ENCODE measurements at regions not wholly inside any gene's neighbourhood (a gene's known extent, or its start where the extent isn't known, plus 50 kb on each side); places are given as distances from the start of the nearest gene placed in this dataset.

- no peak for DNase-seq
Observed at GRCh38 chr4:12791536-12791935, 692.6 kb downstream of the RAB28 start.

GRCh38 chr4:12787261-12787660, 696.9 kb downstream of the RAB28 start:
- DNase-seq = no peak

DNA sequence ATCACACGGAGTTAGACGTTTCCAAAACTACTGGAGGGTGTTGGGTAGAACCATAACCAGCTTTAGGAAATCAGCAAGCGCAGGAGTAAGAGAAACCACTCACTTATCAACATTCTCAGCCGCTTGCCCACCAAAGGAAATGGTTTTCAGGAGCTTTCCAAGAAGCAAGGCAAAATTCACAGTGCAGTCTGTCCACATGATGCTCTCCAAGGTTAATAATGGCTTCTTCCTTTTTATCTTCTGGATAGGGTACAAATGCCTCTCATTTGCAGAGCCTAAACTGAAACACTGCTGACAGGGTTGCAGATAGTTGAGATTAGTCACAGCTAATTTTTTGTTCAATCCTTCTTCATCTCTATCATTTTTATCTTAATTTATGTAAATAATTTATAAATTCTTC, 705.4 kb downstream of the RAB28 start:
- DNase-seq = no peak

DNA sequence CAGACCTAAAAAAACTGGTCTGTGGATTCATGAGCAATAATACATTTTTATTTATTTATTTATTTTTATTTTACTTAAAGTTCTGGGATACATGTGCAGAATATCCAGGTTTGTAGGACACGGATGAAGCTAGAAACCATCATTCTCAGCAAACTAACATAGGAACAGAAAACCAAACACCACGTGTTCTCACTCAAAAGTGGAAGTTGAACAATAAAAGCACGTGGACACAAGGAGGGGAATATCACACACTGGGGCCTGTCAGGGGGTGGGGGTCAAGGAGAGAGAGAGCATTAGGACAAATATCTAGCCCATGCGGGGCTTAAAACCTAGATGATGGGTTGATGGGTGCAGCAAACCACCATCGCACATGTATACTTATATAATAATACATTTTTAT, 705.9 kb downstream of the RAB28 start:
- DNase-seq = no peak

GRCh38 chr4:12770351-12770750, 713.8 kb downstream of the RAB28 start:
- DNase-seq = no peak

- no peak for DNase-seq
Observed at GRCh38 chr4:12761694-12762093, 722.4 kb downstream of the RAB28 start.

GRCh38 chr4:12747154-12747553, 737.0 kb downstream of the RAB28 start:
- DNase-seq = no peak

DNA sequence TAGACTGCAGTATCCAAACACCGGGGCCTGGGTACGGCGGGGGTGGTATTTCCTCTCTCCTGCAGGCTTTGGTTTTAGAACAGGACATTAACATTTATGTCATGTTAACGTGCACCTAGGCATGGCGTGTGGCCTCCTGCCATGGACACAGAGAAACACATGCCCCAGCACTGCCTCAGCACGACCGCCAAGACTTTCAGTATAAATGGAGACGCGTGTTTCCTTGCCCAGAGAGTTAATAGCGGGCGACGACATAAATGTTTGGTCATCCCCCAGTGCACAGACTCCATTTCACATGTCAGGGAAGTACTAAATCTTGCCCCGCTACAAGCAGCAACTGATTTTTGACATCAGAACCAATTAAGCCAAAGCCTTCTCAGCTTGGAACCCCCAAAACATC, 737.9 kb downstream of the RAB28 start:
- DNase-seq = no peak

- no peak for DNase-seq
Observed at GRCh38 chr4:12734586-12734985, 749.6 kb downstream of the RAB28 start.

GRCh38 chr4:12729384-12729783, 754.8 kb downstream of the RAB28 start:
- DNase-seq = no peak

DNA sequence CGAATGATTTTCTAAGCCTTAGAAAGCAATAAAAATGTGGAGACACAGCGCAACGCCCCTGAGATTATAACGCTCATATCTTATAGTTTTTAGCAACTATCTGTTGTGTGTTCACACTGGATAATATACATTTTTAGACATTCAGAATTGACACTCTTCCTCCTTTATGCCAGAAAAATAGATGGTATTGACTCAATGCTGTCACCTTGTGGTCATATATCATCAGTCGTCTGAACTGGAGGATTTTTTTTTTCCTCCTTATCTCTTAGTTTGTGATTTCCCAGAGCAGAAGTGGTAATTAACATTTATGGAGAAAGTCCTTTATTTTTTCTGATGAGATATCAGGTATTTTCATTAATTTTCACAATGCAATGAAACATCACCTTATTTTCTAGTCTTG, 759.6 kb downstream of the RAB28 start:
- no peak for DNase-seq

- no peak for DNase-seq
Observed at GRCh38 chr4:12723849-12724447, 760.2 kb downstream of the RAB28 start.

- DNase-seq = no peak
Observed at GRCh38 chr4:12716896-12717295, 767.2 kb downstream of the RAB28 start.

DNA sequence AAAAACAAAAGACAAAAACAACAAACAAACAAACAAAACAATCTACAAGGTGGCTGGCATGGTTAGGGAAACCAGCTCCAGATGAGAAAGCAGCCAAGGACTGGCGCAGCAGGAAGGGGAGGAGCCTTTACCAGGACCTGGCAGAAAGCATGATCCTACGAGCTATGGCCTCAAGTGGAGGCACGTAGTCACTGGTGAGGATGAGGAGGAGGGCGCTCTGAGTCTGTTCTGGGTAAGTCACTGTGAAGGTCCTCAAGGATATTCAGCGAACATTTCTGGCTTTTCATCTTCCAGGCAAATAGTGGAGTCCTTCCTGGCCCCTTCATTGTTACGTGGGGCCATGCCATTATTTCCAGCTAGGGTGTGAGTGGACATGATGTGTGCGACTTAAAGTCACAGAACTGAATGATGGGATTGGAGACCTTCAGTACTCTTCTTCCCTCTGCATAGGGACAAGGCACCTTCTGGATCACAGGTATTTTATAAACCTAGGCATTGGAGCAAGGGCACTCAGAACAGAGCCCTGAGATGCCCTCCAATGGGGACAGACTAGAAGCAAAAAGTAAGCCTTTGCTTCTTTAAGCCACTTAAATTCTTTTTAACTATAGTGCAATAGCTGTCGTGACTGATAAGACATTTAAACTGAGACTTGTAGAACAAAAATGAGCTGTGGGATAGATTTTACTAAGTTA, 771.3 kb downstream of the RAB28 start:
- DNase-seq = no peak

DNA sequence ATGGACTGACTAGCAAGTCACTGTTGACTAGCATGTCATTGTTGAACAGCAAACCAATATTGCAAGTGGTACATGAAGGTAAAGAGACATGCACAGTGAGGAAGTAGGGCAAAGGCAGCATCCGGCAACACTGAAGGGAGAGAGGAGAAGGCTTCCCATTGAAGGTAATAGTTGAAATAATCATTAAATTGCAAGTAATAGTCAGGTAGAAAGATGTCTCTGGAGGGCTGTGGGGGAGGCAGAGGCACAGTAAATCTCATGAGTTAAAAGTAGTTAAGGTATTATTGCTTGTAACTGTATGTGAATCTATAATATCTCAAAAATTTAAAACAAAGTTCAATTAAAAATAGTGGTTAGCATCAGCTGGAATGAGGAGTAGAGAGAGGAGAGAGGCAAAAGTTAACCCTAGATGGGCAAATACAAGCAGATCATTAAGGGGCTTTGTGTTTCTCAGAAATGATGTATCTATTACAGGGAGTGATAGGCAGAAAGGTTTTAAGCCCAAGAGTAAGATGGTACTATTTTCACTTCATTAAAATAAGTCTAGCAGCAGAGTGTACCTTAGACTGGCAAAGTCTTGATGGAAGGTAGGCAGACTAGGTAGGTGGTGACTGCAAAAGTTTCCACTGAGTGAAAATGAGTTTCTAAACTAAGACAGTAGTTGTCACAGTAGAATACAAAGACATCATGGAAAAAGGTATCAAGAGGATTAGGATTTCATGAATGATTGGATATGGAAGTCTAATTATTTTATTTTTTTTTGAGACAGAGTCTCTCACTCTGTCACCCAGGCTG, 776.6 kb downstream of the RAB28 start:
- no peak for DNase-seq

DNA sequence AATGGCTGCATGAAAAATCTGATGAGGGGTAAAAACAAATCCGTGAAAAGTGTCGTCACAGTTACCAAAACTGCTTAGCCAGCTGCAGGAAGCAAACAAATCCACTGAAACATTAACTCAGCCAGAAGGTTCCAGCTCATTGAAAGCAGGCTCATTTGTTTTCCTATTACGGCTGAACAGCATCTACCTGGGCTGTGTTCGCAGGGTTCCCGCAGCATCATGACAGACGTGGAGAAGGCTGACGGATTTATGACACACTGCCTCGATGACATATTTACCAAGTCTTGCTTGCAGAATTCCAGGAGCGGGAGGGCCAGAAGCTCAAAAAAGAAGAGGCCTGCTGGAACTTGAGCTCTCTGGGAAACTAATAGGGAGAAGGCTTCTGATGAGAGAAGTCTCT, 781.1 kb downstream of the RAB28 start:
- no peak for DNase-seq

GRCh38 chr4:12701384-12701783, 782.8 kb downstream of the RAB28 start:
- DNase-seq = no peak

- DNase-seq = no peak
Observed at GRCh38 chr4:12697970-12698369, 786.2 kb downstream of the RAB28 start.

- no peak for DNase-seq
Observed at GRCh38 chr4:12692815-12693214, 791.3 kb downstream of the RAB28 start.

GRCh38 chr4:12691168-12691567, 793.0 kb downstream of the RAB28 start:
- DNase-seq = no peak

- no peak for DNase-seq
Observed at GRCh38 chr4:12689457-12689856, 794.7 kb downstream of the RAB28 start.

DNA sequence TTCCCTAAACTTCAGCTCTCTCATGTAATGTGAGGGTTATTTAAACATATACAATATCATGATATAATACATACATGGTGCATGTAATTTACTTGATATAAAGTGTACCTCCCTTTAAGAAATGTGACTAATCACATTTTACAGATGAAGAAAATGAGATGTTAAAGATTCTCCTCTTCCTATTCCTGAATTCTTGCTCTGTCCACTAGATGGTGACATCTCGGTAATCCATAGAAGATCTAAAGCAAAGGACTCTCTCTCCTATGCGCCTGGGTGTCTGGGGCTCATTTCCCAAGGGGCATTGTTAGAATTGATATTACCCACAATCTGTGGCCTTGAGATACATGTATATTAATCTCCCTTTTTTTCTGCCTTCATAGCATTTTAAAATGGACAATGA, 804.9 kb downstream of the RAB28 start:
- DNase-seq = no peak

GRCh38 chr4:12674184-12674583, 810.0 kb downstream of the RAB28 start:
- no peak for DNase-seq

DNA sequence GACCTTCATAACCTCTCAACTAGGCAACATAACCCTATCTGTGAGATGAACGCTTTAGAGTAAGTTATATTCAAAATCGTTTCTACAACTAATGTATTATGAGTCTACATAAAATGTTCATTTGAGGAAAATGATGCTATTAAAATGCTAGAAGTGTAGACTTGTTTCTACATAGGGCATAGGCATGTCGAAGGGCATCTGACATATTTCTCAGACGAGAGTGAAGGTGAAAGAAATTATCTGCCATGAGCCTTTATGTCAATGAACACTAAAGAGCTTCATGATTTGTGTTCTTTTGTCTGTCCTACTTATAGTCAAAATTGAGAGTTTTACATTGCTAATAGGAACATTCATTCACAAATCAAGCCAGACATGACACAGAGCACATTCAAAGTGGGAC, 811.8 kb downstream of the RAB28 start:
- DNase-seq = no peak

All from activated T-cell treated with anti-CD3 and anti-CD28 coated beads, Interleukin-2, amount 50 U/mL, for 1 hour (primary cell).